Breast epithelium (tissue), 4 donors: ENCODE measurements at regions not wholly inside any gene's neighbourhood (a gene's known extent, or its start where the extent isn't known, plus 50 kb on each side); places are given as distances from the start of the nearest gene placed in this dataset.

Experiments
- DNase-seq, 2 donors: peaks; one replicate each; pipeline ENCODE4 v3.0.0-alpha.2; 2019; ENCODE audit warnings: low spot score in 2 of 2
- H3K27ac ChIP-seq, 2 donors: fragments of 200-600 bp; sonication (generic) in 1 of 2; one replicate each; pipeline ENCODE4 v1.5.1; 2016 to 2019; ENCODE audit warnings: mild to moderate bottlenecking in 1 of 2
- H3K27me3 ChIP-seq, 2 donors: fragments of 200-600 bp; sonication (generic) in 1 of 2; one replicate each; pipeline versions ENCODE4 v1.5.1 to v1.6.0; 2017 to 2019; ENCODE audit warnings: control low read depth in 1 of 2, mild to moderate bottlenecking in 1 of 2
- H3K36me3 ChIP-seq: fragments of 200-600 bp; one replicate; pipeline ENCODE4 v1.5.1; 2019
- H3K4me1 ChIP-seq, 2 donors: fragments of 200-600 bp; sonication (generic); one replicate each; pipeline ENCODE4 v1.5.1; 2016 to 2019; ENCODE audit warnings: control low read depth in 1 of 2
- H3K4me3 ChIP-seq, 3 donors: fragments of 200-600 bp; sonication (generic); 1 replicate in 2 of 3; 2 replicates in 1 of 3; pipeline ENCODE4 v1.5.1; 2016 to 2019; ENCODE audit warnings: mild to moderate bottlenecking in 3 of 3, moderate library complexity in 2 of 3
- H3K9me3 ChIP-seq, 2 donors: fragments of 200-600 bp; sonication (generic) in 1 of 2; one replicate each; pipeline ENCODE4 v1.5.1; 2016 to 2019; ENCODE audit warnings: control low read depth in 1 of 2
- CTCF ChIP-seq, 3 donors: fragments of 450-650 bp; IDR thresholded peaks; one replicate each; pipeline ENCODE4 v1.5.1; 2016 to 2017; ENCODE audit warnings: antibody characterized with exemption in 3 of 3, mild to moderate bottlenecking in 3 of 3, moderate library complexity in 3 of 3
- POLR2A ChIP-seq: fragments of 450-650 bp; IDR thresholded peaks from one replicate; pipeline ENCODE4 v1.6.1; 2016; ENCODE audit warnings: antibody characterized with exemption, mild to moderate bottlenecking, moderate library complexity
- POLR2AphosphoS5 ChIP-seq, 3 donors: sonication (generic); formaldehyde crosslinking; IDR thresholded peaks; one replicate each; pipeline ENCODE4 v1.6.1; 2017; ENCODE audit warnings: antibody characterized with exemption in 3 of 3
- intact Hi-C: fragments of 100-400 bp; cut with DNase I; formaldehyde crosslinking; loops from one replicate; pipeline ENCODE4 v1.15.1; 2023; ENCODE audit warnings: low total_unique reads

- intact Hi-C loops, result no loop called here
- no peak for TF ChIP-seq CTCF (IDR thresholded peaks at IDR 0.05)
- TF ChIP-seq POLR2AphosphoS5 (IDR thresholded peaks at IDR 0.05), result no peak
- Histone ChIP-seq H3K4me1 (no peaks in the 10 kb centered on the region), H3K9me3 (peaks cover 0 to 7% of the 10 kb centered on the region in 2 donors), H3K36me3 (no peaks in the 10 kb centered on the region), H3K27me3 (no peaks in the 10 kb centered on the region), H3K4me3 (no peak overlapping the region), H3K27ac (no peak overlapping the region)
- no peak for DNase-seq
Observed at GRCh38 chr4:187103351-187103750, 379.7 kb upstream of the FAT1 start.

DNA sequence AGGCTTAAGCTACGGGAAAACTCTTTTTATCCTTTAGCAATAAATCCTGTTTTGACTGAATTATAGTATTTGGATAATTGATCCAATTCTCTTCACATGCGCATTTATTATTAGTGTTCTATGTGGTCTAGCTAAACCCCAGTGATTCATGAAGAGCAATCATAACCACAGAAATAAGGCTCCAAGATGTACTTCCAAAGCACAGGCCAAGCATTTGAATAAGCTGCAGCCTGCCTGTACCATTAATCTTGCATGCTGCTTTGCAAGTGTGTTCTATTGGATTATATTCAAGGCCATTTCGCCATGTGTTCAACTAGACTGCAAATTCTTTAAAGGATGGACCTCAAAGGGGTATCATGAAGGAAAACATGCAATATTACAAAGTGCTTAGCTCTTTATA lies 385.2 kb upstream of the FAT1 start:
- H3K36me3 ChIP-seq, result no peaks in the 10 kb centered on the region

GRCh38 chr4:187109636-187110035 lies 386.0 kb upstream of the FAT1 start:
- H3K9me3 ChIP-seq, result no peaks in the 10 kb centered on the region
- no peak for TF ChIP-seq POLR2AphosphoS5 (IDR thresholded peaks at IDR 0.05)
- no peak for TF ChIP-seq CTCF (IDR thresholded peaks at IDR 0.05)
- no peak for TF ChIP-seq POLR2A
- H3K4me1 ChIP-seq, result no peaks in the 10 kb centered on the region
- no peak for DNase-seq
- H3K36me3 ChIP-seq, result no peaks in the 10 kb centered on the region
- intact Hi-C loops, result no loop called here
- no peak overlapping the region for H3K4me3 ChIP-seq
- no peaks in the 10 kb centered on the region for H3K27me3 ChIP-seq
- H3K27ac ChIP-seq, result no peak overlapping the region

More for the DNA sequence above, 385.2 kb upstream of the FAT1 start:
- intact Hi-C loops, result no loop called here
- no peak for DNase-seq
- no peaks in the 10 kb centered on the region for H3K9me3 ChIP-seq
- TF ChIP-seq CTCF (IDR thresholded peaks at IDR 0.05) (no peak), POLR2A (no peak), POLR2AphosphoS5 (IDR thresholded peaks at IDR 0.05) (no peak)
- no peaks in the 10 kb centered on the region for H3K27me3 ChIP-seq
- no peak overlapping the region for H3K4me3 ChIP-seq
- H3K27ac ChIP-seq, result no peak overlapping the region
- no peaks in the 10 kb centered on the region for H3K4me1 ChIP-seq

DNA sequence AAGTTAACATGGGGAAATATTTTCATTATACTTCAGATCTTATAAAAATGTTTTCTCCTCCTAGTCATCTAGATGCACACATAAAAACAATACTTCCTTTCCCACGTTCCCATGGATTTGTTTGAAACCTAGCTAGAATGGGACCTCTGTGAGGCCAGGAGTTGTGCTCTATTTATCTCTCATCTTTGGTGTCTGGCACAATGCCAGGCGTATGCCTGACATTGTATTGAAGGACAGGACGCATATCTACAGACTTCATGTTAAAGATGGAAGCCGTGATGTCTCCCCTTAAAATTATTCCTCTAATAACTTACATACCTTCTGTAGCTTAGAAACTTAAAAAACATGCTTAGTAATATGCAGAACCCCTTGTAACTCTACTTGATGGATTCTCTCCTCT lies 394.5 kb upstream of the FAT1 start:
- intact Hi-C loops, result no loop called here
- no peak overlapping the region for H3K27ac ChIP-seq
- no peaks in the 10 kb centered on the region for H3K27me3 ChIP-seq
- no peaks in the 10 kb centered on the region for H3K4me1 ChIP-seq
- no peak overlapping the region for H3K4me3 ChIP-seq
- no peaks in the 10 kb centered on the region for H3K36me3 ChIP-seq
- H3K9me3 ChIP-seq, result no peaks in the 10 kb centered on the region
- no peak for TF ChIP-seq POLR2A
- TF ChIP-seq POLR2AphosphoS5 (IDR thresholded peaks at IDR 0.05), result no peak
- no peak for TF ChIP-seq CTCF (IDR thresholded peaks at IDR 0.05)
- DNase-seq, result no peak

- no peaks in the 10 kb centered on the region for H3K4me1 ChIP-seq
- H3K27ac ChIP-seq, result no peak overlapping the region
- no peak for DNase-seq
- no peaks in the 10 kb centered on the region for H3K27me3 ChIP-seq
- no peak for TF ChIP-seq CTCF (IDR thresholded peaks at IDR 0.05)
- TF ChIP-seq POLR2AphosphoS5 (IDR thresholded peaks at IDR 0.05), result no peak
- no peak for TF ChIP-seq POLR2A
- intact Hi-C loops, result no loop called here
- H3K9me3 ChIP-seq, result no peaks in the 10 kb centered on the region
- no peak overlapping the region for H3K4me3 ChIP-seq
- no peaks in the 10 kb centered on the region for H3K36me3 ChIP-seq
Observed at GRCh38 chr4:187118602-187119120, 395.0 kb upstream of the FAT1 start.
